IMR-90 (cell line): ENCODE measurements at regions not wholly inside any gene's neighbourhood (a gene's known extent, or its start where the extent isn't known, plus 50 kb on each side); places are given as distances from the start of the nearest gene placed in this dataset.

Source experiments
- ATAC-seq: fragments of 200-7000 bp; cut with Tn5 transposase; 2 replicates; pipeline ENCODE4 v1.9.1; 2020; ENCODE audit warnings: low read depth, mild to moderate bottlenecking, moderate library complexity
- BruUV-seq: library from RNA; stranded (reverse); fragments of 400-500 nt; replicated peaks from 2 replicates; lab custom pipeline; 2021; lab: Mats Ljungman, UMichigan
- CTCF ChIA-PET: fragments of 300-600 bp; formaldehyde crosslinking; extraction: SDS; loops from one replicate; lab custom pipeline; 2021; ENCODE audit warnings: antibody characterized with exemption; lab: Yijun Ruan, JAX
- POLR2A ChIA-PET: fragments of 300-600 bp; sonication (Branson Sonifier 250); formaldehyde crosslinking; loops from one replicate; lab custom pipeline; 2022; ENCODE audit warnings: antibody characterized with exemption; ENCODE audit not compliant: unreplicated experiment; lab: Charles Lee
- DNase-seq: peaks from one replicate; pipeline ENCODE4 v3.0.0; 2013
- H2AFZ ChIP-seq: replicated peaks from 2 replicates; pipeline ENCODE3; 2013; ENCODE audit warnings: low read length, mild to moderate bottlenecking; ENCODE audit not compliant: poor library complexity
- H2AK5ac ChIP-seq: 2 replicates; pipeline ENCODE4 v1.6.1; 2013; ENCODE audit warnings: low read depth, low read length, inconsistent platforms
- H2AK9ac ChIP-seq: replicated peaks from 2 replicates; pipeline ENCODE3; 2013; ENCODE audit warnings: mild to moderate bottlenecking, low read depth, low read length, moderate library complexity; ENCODE audit not compliant: poor library complexity
- H2BK120ac ChIP-seq: 2 replicates; pipeline ENCODE4 v1.6.1; 2013; ENCODE audit warnings: low read depth, low read length, inconsistent platforms
- H2BK15ac ChIP-seq: 3 replicates; pipeline ENCODE4 v1.6.1; 2013; ENCODE audit warnings: low read depth, low read length, inconsistent platforms
- H2BK20ac ChIP-seq: 2 replicates; pipeline ENCODE4 v1.6.1; 2013; ENCODE audit warnings: low read depth, mild to moderate bottlenecking, inconsistent platforms, low read length, moderate library complexity
- H2BK5ac ChIP-seq: 2 replicates; pipeline ENCODE4 v1.6.1; 2013; ENCODE audit warnings: mild to moderate bottlenecking, low read depth, low read length, inconsistent platforms; ENCODE audit not compliant: poor library complexity, severe bottlenecking
- H3K14ac ChIP-seq: replicated peaks from 2 replicates; pipeline ENCODE4 v1.6.1; 2013; ENCODE audit warnings: low read depth, low read length, inconsistent platforms
- H3K18ac ChIP-seq: 2 replicates; pipeline ENCODE4 v1.6.1; 2013; ENCODE audit warnings: low read depth, low read length, control low read depth
- H3K23ac ChIP-seq: 2 replicates; pipeline ENCODE4 v1.6.1; 2013; ENCODE audit warnings: low read depth, low read length, inconsistent platforms
- H3K27ac ChIP-seq: 2 replicates; pipeline ENCODE4 v1.5.1; 2013; ENCODE audit warnings: mild to moderate bottlenecking, control low read depth, low read length; ENCODE audit not compliant: insufficient read depth
- H3K27me3 ChIP-seq: 2 replicates; pipeline ENCODE4 v1.6.1; 2013; ENCODE audit warnings: low read length; ENCODE audit not compliant: control insufficient read depth, insufficient read depth
- H3K36me3 ChIP-seq: 2 replicates; pipeline ENCODE4 v1.6.1; 2013; ENCODE audit warnings: low read length, mixed read lengths; ENCODE audit not compliant: control insufficient read depth, insufficient read depth
- H3K4ac ChIP-seq: 2 replicates; pipeline ENCODE4 v1.6.1; 2013; ENCODE audit warnings: low read depth, low read length, inconsistent platforms
- H3K4me1 ChIP-seq: 2 replicates; pipeline ENCODE4 v1.6.1; 2013; ENCODE audit warnings: low read length, mixed read lengths; ENCODE audit not compliant: control insufficient read depth, insufficient read depth
- H3K4me2 ChIP-seq: 2 replicates; pipeline ENCODE4 v1.6.1; 2013; ENCODE audit warnings: low read depth, mild to moderate bottlenecking, control low read depth, low read length, moderate library complexity
- H3K4me3 ChIP-seq: 2 replicates; pipeline ENCODE4 v1.5.1; 2013; ENCODE audit warnings: low read depth, mild to moderate bottlenecking, control low read depth, low read length, moderate library complexity; ENCODE audit not compliant: insufficient read depth
- H3K56ac ChIP-seq: 2 replicates; pipeline ENCODE4 v1.6.1; 2013; ENCODE audit warnings: low read length, inconsistent platforms; ENCODE audit not compliant: insufficient read depth; ENCODE audit errors: extremely low read depth
- H3K79me1 ChIP-seq, 2 experiments: 2 replicates each; pipeline ENCODE4 v1.6.1; 2013; ENCODE audit warnings: low read length in 2 of 2, inconsistent platforms in 1 of 2, low read depth in 1 of 2
- H3K9ac ChIP-seq: 2 replicates; pipeline ENCODE4 v1.6.1; 2013; ENCODE audit warnings: low read depth, low read length, control low read depth
- H3K9me1 ChIP-seq: 2 replicates; pipeline ENCODE4 v1.6.1; 2013; ENCODE audit warnings: low read length, inconsistent platforms; ENCODE audit not compliant: insufficient read depth
- H3K9me3 ChIP-seq: 2 replicates; pipeline ENCODE4 v1.6.1; 2013; ENCODE audit warnings: low read length; ENCODE audit not compliant: control insufficient read depth, insufficient read depth
- H4K20me1 ChIP-seq: 2 replicates; pipeline ENCODE4 v1.6.1; 2013; ENCODE audit warnings: low read length, inconsistent platforms; ENCODE audit not compliant: insufficient read depth
- H4K5ac ChIP-seq: 2 replicates; pipeline ENCODE4 v1.6.1; 2013; ENCODE audit warnings: mild to moderate bottlenecking, low read depth, low read length, control low read depth
- H4K8ac ChIP-seq, 2 experiments: 2 replicates each; pipeline ENCODE4 v1.6.1; 2013; ENCODE audit warnings: low read depth in 2 of 2, low read length in 2 of 2, control low read depth in 1 of 2, inconsistent platforms in 1 of 2
- H4K91ac ChIP-seq: 2 replicates; pipeline ENCODE4 v1.6.1; 2013; ENCODE audit warnings: low read depth, low read length, inconsistent platforms; ENCODE audit not compliant: insufficient read depth
- BHLHE40 ChIP-seq: fragments of 150-350 bp; IDR thresholded peaks from 2 replicates; pipeline ENCODE4 v1.6.1; 2016; ENCODE audit warnings: mild to moderate bottlenecking, low read depth, low read length
- CHD1 ChIP-seq: IDR thresholded peaks from 2 replicates; pipeline ENCODE4 v1.6.1; 2012; ENCODE audit warnings: low read depth, low read length, improper control_type of control experiment
- CTCF ChIP-seq: conservative IDR thresholded peaks from 2 replicates; pipeline ENCODE4 v1.5.1; 2012; ENCODE audit warnings: mild to moderate bottlenecking, low read depth, low read length, improper control_type of control experiment
- ELK1 ChIP-seq: fragments of 150-350 bp; IDR thresholded peaks from 2 replicates; pipeline ENCODE4 v1.6.1; 2016; ENCODE audit warnings: low read depth, mild to moderate bottlenecking, low read length, moderate library complexity, borderline replicate concordance
- MAFK ChIP-seq: IDR thresholded peaks from 2 replicates; pipeline ENCODE4 v1.6.1; 2012; ENCODE audit warnings: low read depth, low read length, improper control_type of control experiment
- NFE2L2 ChIP-seq: fragments of 150-350 bp; IDR thresholded peaks from 2 replicates; pipeline ENCODE4 v1.6.1; 2016; ENCODE audit warnings: low read depth, mild to moderate bottlenecking, low read length
- RAD21 ChIP-seq: IDR thresholded peaks from 2 replicates; pipeline ENCODE4 v1.6.1; 2012; ENCODE audit warnings: low read length, improper control_type of control experiment
- RCOR1 ChIP-seq: IDR thresholded peaks from 2 replicates; pipeline ENCODE4 v1.6.1; 2012; ENCODE audit warnings: mild to moderate bottlenecking, low read length, improper control_type of control experiment; ENCODE audit not compliant: insufficient replicate concordance
- USF2 ChIP-seq: fragments of 150-350 bp; IDR thresholded peaks from 2 replicates; pipeline ENCODE4 v1.6.1; 2017; ENCODE audit warnings: mild to moderate bottlenecking, antibody characterized with exemption, low read length, low read depth
- WGBS, 2 experiments: methylation state at CpG; one replicate each; pipeline versions ENCODE4 v1.1.5 to v1.1.7; 2013; ENCODE audit warnings: missing lambda C conversion rate in 2 of 2; ENCODE audit not compliant: insufficient read length in 1 of 2; ENCODE audit errors: extremely low coverage in 2 of 2; 5-methylcytosine and 5-hydroxymethylcytosine counted together
- dilution Hi-C: fragments of 300-500 bp; cut with HindIII; formaldehyde crosslinking; loops from one replicate; pipeline ENCODE4 v1.14.3; 2018; ENCODE audit warnings: low sequenced_read_pairs; ENCODE audit not compliant: unreplicated experiment
- in situ Hi-C: fragments of 300-500 bp; cut with MboI; formaldehyde crosslinking; loops from 3 replicates; pipeline ENCODE4 v1.14.3; 2019; ENCODE audit warnings: low sequenced_read_pairs, inconsistent platforms, mixed read lengths
- intact Hi-C: fragments of 100-400 bp; cut with micrococcal nuclease; formaldehyde crosslinking; loops from 2 replicates; pipeline ENCODE4 v1.10.0; 2022

DNA sequence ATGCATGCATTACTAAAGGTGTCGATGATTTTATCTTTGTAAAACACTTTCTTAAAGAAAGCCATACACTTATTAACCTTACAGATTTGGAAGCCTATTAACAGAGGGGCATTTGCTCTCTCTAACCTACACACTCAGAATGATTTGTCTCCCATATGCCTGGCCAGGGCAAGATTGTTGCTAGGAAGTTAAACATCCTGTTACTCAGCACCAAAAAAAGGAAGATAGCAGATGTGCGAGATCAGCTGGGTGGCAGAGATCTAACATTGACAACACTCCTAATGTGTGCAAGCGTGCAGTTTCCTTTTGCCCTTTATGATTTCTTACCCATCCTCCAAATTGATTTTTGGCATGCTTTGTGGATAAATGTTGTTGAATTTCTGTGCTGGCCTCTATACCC is 73.9 kb upstream of the TMEM108 start:
- no peak overlapping the region for H4K5ac ChIP-seq
- H4K8ac ChIP-seq: no peak overlapping the region
- no peak overlapping the region for H3K4me3 ChIP-seq
- no peak overlapping the region for H2BK20ac ChIP-seq
- H3K56ac ChIP-seq: no peak overlapping the region
- WGBS, 2 experiments: no CpG with 5 or more reads among the region's 3 CpGs
- no peaks in the 10 kb centered on the region for H3K9me1 ChIP-seq
- H3K27me3 ChIP-seq: no peaks in the 10 kb centered on the region
- no peak overlapping the region for H2AK5ac ChIP-seq
- DNase-seq (no peak), ATAC-seq (no peak)
- no peaks in the 10 kb centered on the region for H4K20me1 ChIP-seq
- H2BK15ac ChIP-seq: no peak overlapping the region
- BruUV-seq: no TSS peak
- no peak overlapping the region for H3K14ac ChIP-seq
- no peak overlapping the region for H3K4ac ChIP-seq
- intact Hi-C loops: no loop called here
- H2BK120ac ChIP-seq: no peak overlapping the region
- H4K91ac ChIP-seq: no peak overlapping the region
- H3K18ac ChIP-seq: no peak overlapping the region
- TF ChIP-seq MAFK (no peak), BHLHE40 (no peak), CTCF (no peak), RCOR1 (no peak), ELK1 (no peak), RAD21 (no peak), CHD1 (no peak), NFE2L2 (no peak), USF2 (no peak)
- no peaks in the 10 kb centered on the region for H3K79me1 ChIP-seq
- no peaks in the 10 kb centered on the region for H3K36me3 ChIP-seq
- no peak overlapping the region for H2BK5ac ChIP-seq
- no peak overlapping the region for H3K27ac ChIP-seq
- in situ Hi-C loops: no loop called here
- no peaks in the 10 kb centered on the region for H3K4me1 ChIP-seq
- dilution Hi-C loops: no loop called here
- no peak overlapping the region for H3K9ac ChIP-seq
- ChIA-PET POLR2A (no interaction called here), CTCF (no interaction called here)
- no peak overlapping the region for H3K23ac ChIP-seq
- H3K4me2 ChIP-seq: no peak overlapping the region
- no peaks in the 10 kb centered on the region for H3K9me3 ChIP-seq
- H2AFZ ChIP-seq: no peak overlapping the region
- H2AK9ac ChIP-seq: no peak overlapping the region
